ENCODE measurements at regions not wholly inside any gene's neighbourhood (a gene's known extent, or its start where the extent isn't known, plus 50 kb on each side); places are given as distances from the start of the nearest gene placed in this dataset.

- TF ChIP-seq ZNF274 (IDR thresholded peaks at IDR 0.05; ENCODE audit: low read depth, low read length): no peak
- no peak for TF ChIP-seq SUZ12 (IDR thresholded peaks at IDR 0.05; ENCODE audit: extremely low read depth, insufficient read depth, insufficient read length)
Observed at GRCh38 chr3:153789380-153789779, 331.8 kb upstream of the ARHGEF26 start.

Measured in NT2/D1 (cell line).